HT-29 (cell line): ENCODE measurements at regions not wholly inside any gene's neighbourhood (a gene's known extent, or its start where the extent isn't known, plus 50 kb on each side); places are given as distances from the start of the nearest gene placed in this dataset.

Source experiments
- DNase-seq: peaks from one replicate; pipeline ENCODE4 v3.0.0-alpha.2; 2015; ENCODE audit warnings: low spot score

DNA sequence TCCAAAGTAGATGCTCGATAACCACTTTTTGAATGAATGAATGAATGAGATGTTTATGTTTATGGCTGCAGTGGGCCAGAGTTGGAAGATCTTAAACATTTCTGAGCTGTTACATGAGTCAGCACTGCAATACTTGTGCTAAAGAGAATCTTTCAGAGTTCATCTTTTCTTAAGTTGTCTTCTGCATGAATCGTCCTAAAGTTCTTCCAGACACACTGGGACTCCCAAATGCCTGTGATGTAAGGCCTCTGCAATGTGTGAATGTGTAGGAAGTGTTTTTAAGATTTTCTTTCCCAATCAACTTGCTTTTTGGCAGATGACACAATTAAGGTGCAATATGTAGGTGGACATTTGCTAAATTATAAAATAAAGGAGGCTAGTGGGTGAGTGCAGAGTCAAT, 50.3 kb upstream of the TRIM9 start:
- no peak for DNase-seq

DNA sequence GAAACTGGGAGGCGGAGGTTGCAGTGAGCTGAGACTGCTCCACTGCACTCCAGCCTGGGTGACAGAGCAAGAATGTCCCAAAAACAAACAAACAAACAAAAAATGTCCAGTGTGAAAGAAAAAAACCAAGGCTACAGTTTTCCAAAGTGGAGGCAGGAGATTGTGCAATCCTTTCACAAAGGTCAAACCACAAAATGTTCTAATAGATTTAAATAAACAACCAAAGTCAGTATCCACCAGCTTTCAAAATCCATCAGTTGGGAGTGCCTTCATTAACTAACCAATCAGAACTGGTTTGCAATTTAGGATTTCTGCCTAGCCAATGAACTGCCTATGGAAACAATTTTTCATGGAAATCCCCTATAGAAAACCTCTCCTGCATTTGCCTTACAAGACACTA, 52.3 kb upstream of the TRIM9 start:
- no peak for DNase-seq

DNA sequence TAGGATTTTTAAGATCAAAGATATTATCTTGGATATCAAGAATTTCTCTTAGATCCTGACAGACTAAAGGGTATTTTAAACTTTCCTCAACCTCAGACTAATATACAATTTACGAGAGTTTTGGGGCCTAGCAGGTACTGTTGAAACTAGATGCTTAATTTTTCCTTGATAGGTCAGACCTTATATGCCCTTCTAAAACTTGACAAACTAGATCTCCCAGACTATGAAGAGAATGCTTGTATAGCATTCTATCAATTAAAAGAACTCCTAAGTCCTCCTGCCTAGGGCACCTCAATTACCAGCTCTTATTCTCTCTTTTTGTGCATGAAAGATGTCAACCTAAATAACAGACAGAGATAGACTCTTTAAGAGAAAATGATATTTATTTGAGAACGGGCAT, 60.4 kb upstream of the TRIM9 start:
- no peak for DNase-seq

- peak; percentile 23 for DNase-seq
Observed at GRCh38 chr14:51157012-51157411, 62.1 kb upstream of the TRIM9 start.

DNA sequence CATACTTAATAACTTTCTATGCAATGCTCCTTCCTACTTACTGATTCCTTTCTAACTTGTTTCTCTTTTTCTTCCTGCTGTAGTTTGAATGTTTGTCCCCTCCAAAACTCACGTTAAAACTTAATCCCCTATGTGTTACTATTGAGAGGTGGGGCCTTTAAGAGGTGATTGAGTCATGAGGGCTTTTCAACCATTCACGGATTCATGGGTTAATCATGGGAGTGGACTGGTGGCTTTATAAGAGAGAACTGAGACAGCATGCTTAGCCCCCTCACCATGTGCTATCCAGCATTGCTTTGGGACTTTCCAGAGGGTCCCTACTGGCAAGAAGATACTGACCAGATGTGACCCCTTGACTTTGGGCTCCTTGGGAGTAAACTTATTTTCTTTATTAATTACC, 66.0 kb upstream of the TRIM9 start:
- no peak for DNase-seq

- no peak for DNase-seq
Observed at GRCh38 chr14:51165415-51165814, 70.5 kb upstream of the TRIM9 start.

GRCh38 chr14:51167587-51168214, 72.3 kb upstream of the TMX1 start:
- no peak for DNase-seq

DNA sequence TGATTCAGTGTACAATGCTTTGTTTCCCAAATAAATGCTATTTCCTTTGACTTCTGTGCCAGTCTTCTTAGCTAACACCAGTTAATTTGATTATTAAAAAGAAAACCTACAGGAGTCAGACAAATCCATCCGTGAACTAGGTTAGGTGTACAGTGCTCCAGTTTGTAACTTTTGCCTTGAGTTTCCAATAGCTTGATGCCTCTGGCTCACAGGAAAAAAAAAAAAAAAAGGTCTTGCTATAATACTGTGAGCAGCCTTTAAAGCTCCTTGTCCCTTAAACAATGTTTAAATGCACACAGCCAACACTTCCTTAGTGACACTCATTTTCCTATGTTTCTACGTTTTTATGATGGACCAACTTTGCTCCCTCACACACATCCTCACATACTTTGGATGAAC, 71.8 kb upstream of the TMX1 start:
- no peak for DNase-seq

- DNase-seq: no peak
Observed at GRCh38 chr14:51173863-51174262, 66.2 kb upstream of the TMX1 start.

- DNase-seq: no peak
Observed at GRCh38 chr14:51176839-51177238, 63.2 kb upstream of the TMX1 start.

GRCh38 chr14:51180577-51180976, 59.5 kb upstream of the TMX1 start:
- DNase-seq: no peak

DNA sequence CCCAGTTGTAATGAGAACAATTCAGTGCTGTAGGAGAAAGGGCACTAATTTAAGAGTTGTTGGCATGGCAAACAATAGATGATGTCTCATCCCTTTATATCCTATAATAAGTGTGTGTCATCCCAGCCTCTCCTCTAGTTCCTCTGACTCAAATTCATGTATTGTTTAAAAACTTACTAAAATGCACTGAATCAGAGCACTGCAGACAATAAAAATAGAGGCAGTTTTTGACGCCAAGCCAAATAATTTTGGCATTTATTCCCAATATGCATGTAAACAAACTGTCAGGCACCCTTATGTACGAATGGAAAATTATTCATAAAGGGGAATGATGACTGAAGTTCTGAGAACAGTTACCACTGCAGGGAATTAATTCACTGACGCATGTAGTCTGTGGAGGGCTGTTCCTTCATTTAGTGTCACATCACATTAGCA, 57.9 kb upstream of the TMX1 start:
- DNase-seq: no peak

- no peak for DNase-seq
Observed at GRCh38 chr14:51185180-51185579, 54.9 kb upstream of the TMX1 start.

DNA sequence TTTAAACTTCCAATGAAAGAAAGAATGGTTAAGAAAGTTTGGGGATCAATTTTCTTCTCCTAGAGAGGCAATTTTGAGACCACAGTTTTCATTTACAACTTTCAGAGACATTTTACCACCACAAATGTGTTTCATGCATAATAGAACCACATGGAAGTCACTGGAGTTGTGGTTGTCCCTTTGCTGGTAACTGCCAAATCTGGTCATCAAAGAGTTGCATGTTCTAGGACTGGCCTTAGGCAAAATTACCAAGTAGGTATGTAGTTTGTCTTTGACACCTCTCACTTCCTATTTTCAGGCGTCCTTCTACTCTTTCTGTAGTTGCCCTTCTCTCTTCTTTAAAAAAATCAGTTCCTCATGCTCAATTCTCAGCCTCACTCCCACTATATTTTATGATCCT, 54.3 kb upstream of the TMX1 start:
- no peak for DNase-seq

GRCh38 chr14:51188566-51189185, 51.4 kb upstream of the TMX1 start:
- no peak for DNase-seq

DNA sequence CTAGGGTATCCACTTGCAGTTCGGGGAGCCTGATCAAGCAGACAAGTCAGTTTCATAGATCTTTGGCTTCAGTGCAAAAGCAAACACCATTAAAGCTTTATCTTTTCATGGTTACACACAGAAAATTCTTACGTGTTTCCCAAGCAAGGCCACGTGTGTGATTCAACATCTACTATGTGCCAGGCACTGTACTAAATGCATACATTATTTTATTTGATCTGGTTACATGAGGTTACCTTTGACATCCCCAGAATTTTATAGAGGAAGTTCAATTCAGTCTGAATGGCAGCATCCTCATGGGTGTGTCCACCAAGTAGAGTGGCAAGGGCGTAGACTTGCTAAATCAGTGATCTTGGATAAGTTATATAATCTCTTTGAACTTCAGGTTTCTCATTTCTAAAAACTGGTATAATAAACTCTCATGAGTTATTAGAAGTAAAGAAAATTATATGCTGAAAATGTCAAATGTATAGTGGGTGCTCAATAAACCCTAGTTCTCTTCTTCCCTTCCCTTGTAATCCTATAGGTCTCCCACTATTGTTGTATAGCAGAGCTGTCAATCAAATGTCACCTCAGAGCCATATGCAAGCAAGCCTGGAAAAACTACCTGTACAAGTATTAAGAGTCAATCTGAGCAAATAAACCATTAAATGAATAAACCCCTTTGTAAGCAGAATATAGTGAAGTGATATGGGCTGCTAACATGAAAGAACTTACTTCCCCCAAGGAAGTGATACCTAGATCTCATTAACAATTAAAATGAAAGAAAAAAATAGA, 50.3 kb upstream of the TMX1 start:
- no peak for DNase-seq
